ENCODE measurements at regions not wholly inside any gene's neighbourhood (a gene's known extent, or its start where the extent isn't known, plus 50 kb on each side); places are given as distances from the start of the nearest gene placed in this dataset.

DNA sequence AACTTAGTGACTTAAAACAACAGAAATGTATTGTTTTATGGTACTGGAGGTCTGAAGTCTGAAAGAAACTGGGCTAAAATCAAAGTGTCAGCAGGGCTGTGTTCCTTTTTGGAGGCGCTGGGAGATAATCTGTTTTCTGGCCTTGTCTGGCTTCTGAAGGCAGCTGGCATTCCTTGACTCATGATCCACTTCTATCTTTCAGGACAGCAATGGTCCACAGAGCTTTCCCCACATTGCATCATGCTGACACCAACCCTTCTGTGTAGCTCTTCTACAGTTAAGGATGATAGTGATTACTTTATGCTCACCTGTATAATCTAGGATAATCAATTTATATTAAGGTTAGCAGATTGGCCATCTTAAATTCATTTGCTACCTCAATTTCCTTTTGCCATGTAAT lies 392.1 kb downstream of the TDRD15 start:
- H3K4me1 ChIP-seq (ENCODE audit: low read length) = no peaks in the 10 kb centered on the region
- H3K9me2 ChIP-seq (replicated peaks; ENCODE audit: insufficient read depth, low read length) = no peaks in the 10 kb centered on the region
- no peak for DNase-seq

DNA sequence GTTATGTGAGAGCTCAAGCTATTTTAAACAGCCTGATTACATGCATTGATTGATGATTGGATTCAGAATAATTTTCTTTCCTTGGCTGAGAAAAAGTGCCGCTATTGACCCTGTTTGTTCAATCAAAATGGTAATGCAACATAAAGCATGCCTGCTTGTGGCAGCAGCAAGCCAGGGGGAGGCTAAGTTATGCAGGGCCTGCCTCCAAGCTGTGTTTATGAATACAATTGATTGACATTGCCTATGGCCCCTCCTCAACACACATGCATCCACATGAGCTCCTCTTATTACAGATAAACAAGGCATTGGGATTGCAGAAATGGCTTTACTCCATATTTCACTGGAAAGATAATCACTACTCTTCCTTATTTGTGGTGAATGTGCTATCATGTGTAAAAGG lies 395.6 kb downstream of the TDRD15 start:
- DNase-seq = no peak
- Histone ChIP-seq H3K4me1 (ENCODE audit: low read length) (no peaks in the 10 kb centered on the region), H3K9me2 (replicated peaks; ENCODE audit: insufficient read depth, low read length) (no peaks in the 10 kb centered on the region)

More for the DNA sequence above, 392.1 kb downstream of the TDRD15 start:
- Histone ChIP-seq H3K4me2 (ENCODE audit: low read depth, low read length, poor library complexity, severe bottlenecking) (no peak overlapping the region), H3K79me2 (ENCODE audit: low read length) (no peaks in the 10 kb centered on the region), H3K27me3 (ENCODE audit: low read length) (no peaks in the 10 kb centered on the region), H3K9me3 (ENCODE audit: low read length) (no peaks in the 10 kb centered on the region), H3K4me3 (ENCODE audit: low read length) (no peak overlapping the region), H3K27ac (ENCODE audit: low read length) (no peak overlapping the region), H2AFZ (ENCODE audit: low read length) (no peak overlapping the region), H3K9ac (ENCODE audit: low read length) (no peak overlapping the region), H3K36me3 (ENCODE audit: insufficient read depth, low read length) (no peaks in the 10 kb centered on the region), H4K20me1 (ENCODE audit: insufficient read depth, low read depth, low read length) (no peaks in the 10 kb centered on the region)

DNA sequence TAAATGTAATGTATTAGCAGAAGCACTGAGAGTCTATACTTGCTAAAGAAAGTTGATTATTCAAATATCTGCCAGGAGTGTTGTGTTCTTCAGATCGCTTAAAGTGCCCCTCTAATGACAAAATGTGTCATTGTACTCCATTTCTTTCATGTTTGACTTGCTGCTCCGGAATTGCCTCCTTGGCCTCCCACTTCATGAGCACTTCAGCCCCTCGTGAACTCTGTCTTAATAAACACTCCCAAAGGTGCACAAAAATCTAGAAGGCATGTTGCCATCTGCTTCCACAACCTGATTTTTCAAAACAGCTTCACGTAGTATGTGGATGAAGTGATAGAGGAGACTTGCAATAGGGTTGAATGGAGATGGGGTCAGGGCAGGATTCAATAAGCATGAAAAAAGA lies 396.1 kb downstream of the TDRD15 start:
- H3K79me2 ChIP-seq (ENCODE audit: low read length) = no peaks in the 10 kb centered on the region
- H3K4me2 ChIP-seq (ENCODE audit: low read depth, low read length, poor library complexity, severe bottlenecking) = no peak overlapping the region
- no peaks in the 10 kb centered on the region for H3K4me1 ChIP-seq (ENCODE audit: low read length)
- H3K9ac ChIP-seq (ENCODE audit: low read length) = no peak overlapping the region
- no peaks in the 10 kb centered on the region for H3K27me3 ChIP-seq (ENCODE audit: low read length)
- no peak overlapping the region for H3K27ac ChIP-seq (ENCODE audit: low read length)
- no peaks in the 10 kb centered on the region for H3K9me3 ChIP-seq (ENCODE audit: low read length)
- no peaks in the 10 kb centered on the region for H3K9me2 ChIP-seq (replicated peaks; ENCODE audit: insufficient read depth, low read length)
- no peak overlapping the region for H3K4me3 ChIP-seq (ENCODE audit: low read length)
- DNase-seq = no peak
- H3K36me3 ChIP-seq (ENCODE audit: insufficient read depth, low read length) = no peaks in the 10 kb centered on the region
- H2AFZ ChIP-seq (ENCODE audit: low read length) = no peak overlapping the region
- no peaks in the 10 kb centered on the region for H4K20me1 ChIP-seq (ENCODE audit: insufficient read depth, low read depth, low read length)

More for the DNA sequence above, 395.6 kb downstream of the TDRD15 start:
- no peaks in the 10 kb centered on the region for H3K36me3 ChIP-seq (ENCODE audit: insufficient read depth, low read length)
- H3K9ac ChIP-seq (ENCODE audit: low read length) = no peak overlapping the region
- no peaks in the 10 kb centered on the region for H3K79me2 ChIP-seq (ENCODE audit: low read length)
- no peaks in the 10 kb centered on the region for H3K9me3 ChIP-seq (ENCODE audit: low read length)
- H4K20me1 ChIP-seq (ENCODE audit: insufficient read depth, low read depth, low read length) = no peaks in the 10 kb centered on the region
- H3K4me3 ChIP-seq (ENCODE audit: low read length) = no peak overlapping the region
- H3K27me3 ChIP-seq (ENCODE audit: low read length) = no peaks in the 10 kb centered on the region
- no peak overlapping the region for H3K4me2 ChIP-seq (ENCODE audit: low read depth, low read length, poor library complexity, severe bottlenecking)
- no peak overlapping the region for H3K27ac ChIP-seq (ENCODE audit: low read length)
- H2AFZ ChIP-seq (ENCODE audit: low read length) = no peak overlapping the region

DNA sequence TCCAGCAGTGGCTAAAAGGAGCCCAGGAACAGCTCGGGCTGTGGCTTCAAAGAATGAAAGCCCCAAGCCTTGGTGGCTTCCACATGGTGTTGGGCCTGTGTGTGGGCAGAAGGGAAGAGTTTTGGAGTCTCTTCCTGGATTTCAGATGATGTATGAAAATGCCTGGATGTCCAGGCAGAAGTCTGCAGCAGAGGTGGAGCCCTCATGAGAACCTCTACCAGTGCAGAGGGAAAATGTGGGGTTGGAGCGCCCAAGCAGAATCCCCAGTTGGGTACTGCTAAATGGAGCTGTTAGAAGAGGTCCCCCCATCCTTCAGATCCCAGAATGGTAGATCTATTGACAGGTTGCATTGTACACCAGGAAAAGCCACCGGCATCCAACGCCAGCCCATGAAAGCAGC lies 412.1 kb downstream of the TDRD15 start:
- no peaks in the 10 kb centered on the region; the same call in 1 of the 2 replicates for H3K36me3 ChIP-seq (ENCODE audit: insufficient read depth, low read length)
- no peak overlapping the region for H3K4me2 ChIP-seq (ENCODE audit: low read depth, low read length, poor library complexity, severe bottlenecking)
- H3K27me3 ChIP-seq (ENCODE audit: low read length) = no peaks in the 10 kb centered on the region
- no peak overlapping the region for H2AFZ ChIP-seq (ENCODE audit: low read length)
- H3K4me1 ChIP-seq (ENCODE audit: low read length) = no peaks in the 10 kb centered on the region
- H3K9me3 ChIP-seq (ENCODE audit: low read length) = peaks cover 10% of the 10 kb centered on the region
- no peak overlapping the region for H3K27ac ChIP-seq (ENCODE audit: low read length)
- H3K4me3 ChIP-seq (ENCODE audit: low read length) = no peak overlapping the region
- no peaks in the 10 kb centered on the region for H4K20me1 ChIP-seq (ENCODE audit: insufficient read depth, low read depth, low read length)
- no peak for DNase-seq
- no peak overlapping the region for H3K9ac ChIP-seq (ENCODE audit: low read length)
- H3K79me2 ChIP-seq (ENCODE audit: low read length) = no peaks in the 10 kb centered on the region
- no peaks in the 10 kb centered on the region; the same call in 1 of the 2 replicates for H3K9me2 ChIP-seq (replicated peaks; ENCODE audit: insufficient read depth, low read length)

DNA sequence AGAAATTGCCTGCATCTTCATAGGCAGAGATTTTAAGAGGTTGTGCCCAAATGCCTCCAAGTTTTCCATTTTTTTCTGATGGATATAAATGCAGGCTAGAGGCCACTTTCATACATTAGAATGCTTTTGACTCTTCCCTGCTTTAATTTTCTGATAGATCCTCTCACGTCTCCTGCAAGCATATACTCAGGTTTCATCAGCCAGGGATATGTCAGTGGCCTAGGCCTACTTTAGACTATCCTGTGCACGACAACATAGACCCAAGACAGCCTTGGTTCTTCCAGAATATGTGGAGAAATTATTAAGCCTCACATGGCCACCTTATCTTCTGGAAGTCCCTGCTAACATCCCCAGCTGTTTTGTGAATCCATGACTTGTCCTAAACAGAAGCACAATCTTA lies 415.9 kb downstream of the TDRD15 start:
- H3K4me1 ChIP-seq (ENCODE audit: low read length) = no peaks in the 10 kb centered on the region
- no peaks in the 10 kb centered on the region for H4K20me1 ChIP-seq (ENCODE audit: insufficient read depth, low read depth, low read length)
- H3K9me3 ChIP-seq (ENCODE audit: low read length) = peaks cover 10% of the 10 kb centered on the region
- H3K4me3 ChIP-seq (ENCODE audit: low read length) = no peak overlapping the region
- no peaks in the 10 kb centered on the region for H3K27me3 ChIP-seq (ENCODE audit: low read length)
- no peak overlapping the region for H3K4me2 ChIP-seq (ENCODE audit: low read depth, low read length, poor library complexity, severe bottlenecking)
- no peaks in the 10 kb centered on the region for H3K9me2 ChIP-seq (replicated peaks; ENCODE audit: insufficient read depth, low read length)
- H3K9ac ChIP-seq (ENCODE audit: low read length) = no peak overlapping the region
- no peak for DNase-seq
- H3K36me3 ChIP-seq (ENCODE audit: insufficient read depth, low read length) = no peaks in the 10 kb centered on the region; the same call in 1 of the 2 replicates
- H3K27ac ChIP-seq (ENCODE audit: low read length) = no peak overlapping the region
- H3K79me2 ChIP-seq (ENCODE audit: low read length) = no peaks in the 10 kb centered on the region
- no peak overlapping the region for H2AFZ ChIP-seq (ENCODE audit: low read length)

DNA sequence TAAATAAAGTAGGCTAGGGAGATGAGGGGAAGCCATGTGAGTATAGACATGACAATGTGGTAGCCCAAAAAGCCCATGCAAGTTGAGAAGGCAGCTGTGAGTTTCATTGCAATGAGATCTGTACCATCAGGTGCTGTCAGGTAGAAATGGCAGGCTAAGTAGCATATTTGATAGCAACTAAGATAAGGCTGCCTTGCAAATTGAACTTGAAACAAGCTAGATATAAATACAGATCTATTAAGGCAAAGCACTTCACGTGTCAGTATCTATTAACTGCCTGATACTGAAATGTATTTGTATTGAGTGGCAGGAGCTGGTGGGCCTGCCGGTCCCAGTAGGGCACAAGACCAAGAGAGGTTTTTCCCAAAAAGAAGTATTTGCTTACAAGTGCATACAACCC lies 419.9 kb downstream of the TDRD15 start:
- no peaks in the 10 kb centered on the region for H4K20me1 ChIP-seq (ENCODE audit: insufficient read depth, low read depth, low read length)
- DNase-seq = no peak
- no peaks in the 10 kb centered on the region for H3K9me3 ChIP-seq (ENCODE audit: low read length)
- no peaks in the 10 kb centered on the region for H3K27me3 ChIP-seq (ENCODE audit: low read length)
- no peaks in the 10 kb centered on the region for H3K79me2 ChIP-seq (ENCODE audit: low read length)
- no peak overlapping the region for H3K4me2 ChIP-seq (ENCODE audit: low read depth, low read length, poor library complexity, severe bottlenecking)
- H3K9ac ChIP-seq (ENCODE audit: low read length) = no peak overlapping the region
- H2AFZ ChIP-seq (ENCODE audit: low read length) = no peak overlapping the region
- no peaks in the 10 kb centered on the region for H3K36me3 ChIP-seq (ENCODE audit: insufficient read depth, low read length)
- H3K4me1 ChIP-seq (ENCODE audit: low read length) = no peaks in the 10 kb centered on the region
- H3K27ac ChIP-seq (ENCODE audit: low read length) = no peak overlapping the region
- H3K4me3 ChIP-seq (ENCODE audit: low read length) = no peak overlapping the region
- H3K9me2 ChIP-seq (replicated peaks; ENCODE audit: insufficient read depth, low read length) = no peaks in the 10 kb centered on the region

DNA sequence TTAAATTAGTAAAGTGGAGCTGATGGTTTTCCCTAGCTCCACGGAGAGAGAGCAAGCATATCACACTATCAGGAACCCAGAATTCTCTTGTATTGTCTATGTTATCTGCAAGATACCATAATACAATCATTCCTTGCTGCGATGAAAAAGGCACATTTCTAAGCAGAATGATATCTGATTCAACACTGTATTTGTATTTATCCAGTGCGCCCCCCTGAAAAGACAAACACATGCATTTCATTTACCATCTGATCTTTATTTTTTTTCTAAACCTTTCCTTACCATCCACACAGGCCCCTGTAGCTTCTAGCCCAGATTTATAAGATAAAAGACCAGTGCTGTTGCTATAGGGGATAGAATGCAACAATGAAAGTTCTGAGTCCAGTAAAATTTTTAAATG lies 420.6 kb downstream of the TDRD15 start:
- H3K4me2 ChIP-seq (ENCODE audit: low read depth, low read length, poor library complexity, severe bottlenecking) = no peak overlapping the region
- DNase-seq = no peak
- no peaks in the 10 kb centered on the region for H4K20me1 ChIP-seq (ENCODE audit: insufficient read depth, low read depth, low read length)
- no peaks in the 10 kb centered on the region for H3K4me1 ChIP-seq (ENCODE audit: low read length)
- H3K9me2 ChIP-seq (replicated peaks; ENCODE audit: insufficient read depth, low read length) = no peaks in the 10 kb centered on the region
- H3K9ac ChIP-seq (ENCODE audit: low read length) = no peak overlapping the region
- H3K79me2 ChIP-seq (ENCODE audit: low read length) = no peaks in the 10 kb centered on the region
- H3K27ac ChIP-seq (ENCODE audit: low read length) = no peak overlapping the region
- H3K4me3 ChIP-seq (ENCODE audit: low read length) = no peak overlapping the region
- H2AFZ ChIP-seq (ENCODE audit: low read length) = no peak overlapping the region
- H3K36me3 ChIP-seq (ENCODE audit: insufficient read depth, low read length) = no peaks in the 10 kb centered on the region
- H3K9me3 ChIP-seq (ENCODE audit: low read length) = no peaks in the 10 kb centered on the region
- H3K27me3 ChIP-seq (ENCODE audit: low read length) = no peaks in the 10 kb centered on the region

DNA sequence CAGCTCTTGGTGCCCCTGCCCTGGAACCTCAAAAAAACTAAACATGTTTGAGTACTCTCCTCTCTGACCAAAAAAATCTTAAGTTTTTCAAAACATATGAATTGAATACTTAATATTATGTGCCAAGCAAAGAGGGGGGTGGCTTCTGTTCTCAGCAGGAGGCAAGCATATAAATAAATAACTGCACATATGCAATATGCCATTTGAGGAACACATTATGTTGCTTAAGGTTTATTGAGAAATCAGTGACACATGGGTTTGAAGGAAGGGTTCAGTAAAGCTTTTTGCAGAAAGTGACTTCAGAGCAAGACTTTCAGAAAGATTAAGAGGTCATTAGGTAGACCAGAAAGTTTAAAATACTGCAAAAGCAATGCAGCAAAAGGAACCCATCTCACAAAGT lies 429.2 kb downstream of the TDRD15 start:
- Histone ChIP-seq H3K79me2 (ENCODE audit: low read length) (no peaks in the 10 kb centered on the region), H3K27ac (ENCODE audit: low read length) (no peak overlapping the region), H3K27me3 (ENCODE audit: low read length) (no peaks in the 10 kb centered on the region), H3K9me2 (replicated peaks; ENCODE audit: insufficient read depth, low read length) (no peaks in the 10 kb centered on the region), H4K20me1 (ENCODE audit: insufficient read depth, low read depth, low read length) (no peaks in the 10 kb centered on the region), H3K4me1 (ENCODE audit: low read length) (no peaks in the 10 kb centered on the region), H3K9ac (ENCODE audit: low read length) (no peak overlapping the region), H3K9me3 (ENCODE audit: low read length) (no peaks in the 10 kb centered on the region), H3K4me2 (ENCODE audit: low read depth, low read length, poor library complexity, severe bottlenecking) (no peak overlapping the region), H3K4me3 (ENCODE audit: low read length) (no peak overlapping the region), H2AFZ (ENCODE audit: low read length) (no peak overlapping the region), H3K36me3 (ENCODE audit: insufficient read depth, low read length) (no peaks in the 10 kb centered on the region)
- no peak for DNase-seq

DNA sequence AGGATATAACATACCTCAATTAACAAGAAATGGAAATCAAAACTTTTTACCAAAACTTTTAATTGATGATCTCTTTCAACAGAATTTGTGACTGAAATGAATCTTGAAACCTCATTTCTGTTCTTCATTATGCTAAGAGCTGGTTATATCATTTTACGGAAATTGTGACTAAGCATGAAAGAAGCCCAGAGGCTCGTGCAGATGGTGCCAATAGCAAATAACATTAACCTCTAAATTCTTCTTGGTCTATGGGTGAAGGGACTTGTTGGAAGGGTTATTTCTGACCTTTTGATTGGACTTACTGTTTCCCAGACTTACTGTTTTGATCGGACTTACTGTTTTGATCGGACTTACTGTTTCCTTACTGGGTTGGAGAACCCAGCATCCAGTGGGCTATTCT lies 435.6 kb downstream of the TDRD15 start:
- DNase-seq = no peak
- Histone ChIP-seq H3K4me3 (ENCODE audit: low read length) (no peak overlapping the region), H3K4me2 (ENCODE audit: low read depth, low read length, poor library complexity, severe bottlenecking) (no peak overlapping the region), H3K9me2 (replicated peaks; ENCODE audit: insufficient read depth, low read length) (0 out of 2 replicates have a peak, but pooled peaks cover 4% of the 10 kb centered on the region), H3K27me3 (ENCODE audit: low read length) (no peaks in the 10 kb centered on the region), H3K79me2 (ENCODE audit: low read length) (no peaks in the 10 kb centered on the region), H3K9ac (ENCODE audit: low read length) (no peak overlapping the region), H3K27ac (ENCODE audit: low read length) (no peak overlapping the region), H3K36me3 (ENCODE audit: insufficient read depth, low read length) (no peaks in the 10 kb centered on the region), H3K4me1 (ENCODE audit: low read length) (no peaks in the 10 kb centered on the region), H2AFZ (ENCODE audit: low read length) (no peak overlapping the region), H3K9me3 (ENCODE audit: low read length) (no peaks in the 10 kb centered on the region), H4K20me1 (ENCODE audit: insufficient read depth, low read depth, low read length) (no peaks in the 10 kb centered on the region)

All from Karpas-422 (cell line).